ENCODE measurements at regions not wholly inside any gene's neighbourhood (a gene's known extent, or its start where the extent isn't known, plus 50 kb on each side); places are given as distances from the start of the nearest gene placed in this dataset.

DNA sequence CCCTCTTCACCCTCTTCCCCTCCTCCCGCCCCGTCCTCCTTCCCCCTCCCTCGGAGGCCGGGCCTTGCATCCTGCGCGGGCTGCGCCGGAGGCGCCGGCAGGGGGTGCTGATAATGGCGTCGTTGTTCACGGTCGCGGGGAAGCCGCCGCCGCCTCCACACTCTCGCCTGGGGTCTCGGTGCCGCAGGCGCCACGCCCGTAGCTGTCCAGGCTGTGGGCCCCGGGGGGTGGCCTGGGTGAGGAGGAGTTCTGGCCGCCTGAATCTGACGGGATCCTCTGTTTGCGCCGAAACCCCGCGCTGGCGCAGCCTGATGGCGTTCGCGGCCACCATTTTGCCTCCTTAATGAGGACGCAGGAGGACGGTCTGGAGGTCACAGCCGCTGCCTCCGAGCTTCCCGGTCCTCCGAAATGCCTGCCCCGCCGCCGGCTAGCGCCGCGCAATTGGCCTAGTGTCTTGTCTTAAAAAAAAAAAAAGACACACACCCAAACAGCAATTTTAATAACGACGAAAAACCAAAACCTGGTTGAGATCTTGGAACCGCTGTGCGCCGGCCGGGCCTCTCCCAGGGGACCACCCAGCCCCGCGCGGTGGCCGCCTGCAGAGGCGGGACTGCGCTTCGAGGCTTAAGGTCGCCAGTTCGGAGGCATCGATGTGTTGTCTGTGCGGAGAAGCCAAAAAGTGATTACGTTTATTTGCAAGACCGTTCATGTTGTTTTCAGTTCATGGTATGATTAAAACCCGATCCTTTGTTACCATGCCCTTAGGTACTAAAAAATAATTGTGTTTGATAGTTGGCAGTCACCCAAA is 106.6 kb upstream of the HNRNPU start (continued):
- TF ChIP-seq PTRF (tag; IDR thresholded peaks at IDR 0.05): no peak
- peak; percentile 89 for TF ChIP-seq MECOM (CRISPR knock-in tag; IDR thresholded peaks at IDR 0.05)
- TF ChIP-seq ZBTB7A (IDR thresholded peaks at IDR 0.05; ENCODE audit: borderline replicate concordance, control insufficient read depth, low read depth, low read length): peak; percentile 61
- no peak for TF ChIP-seq SNRNP70 (optimal IDR thresholded peaks at IDR 0.05; ENCODE audit: low read depth, low read length)
- TF ChIP-seq, protein P1, sequence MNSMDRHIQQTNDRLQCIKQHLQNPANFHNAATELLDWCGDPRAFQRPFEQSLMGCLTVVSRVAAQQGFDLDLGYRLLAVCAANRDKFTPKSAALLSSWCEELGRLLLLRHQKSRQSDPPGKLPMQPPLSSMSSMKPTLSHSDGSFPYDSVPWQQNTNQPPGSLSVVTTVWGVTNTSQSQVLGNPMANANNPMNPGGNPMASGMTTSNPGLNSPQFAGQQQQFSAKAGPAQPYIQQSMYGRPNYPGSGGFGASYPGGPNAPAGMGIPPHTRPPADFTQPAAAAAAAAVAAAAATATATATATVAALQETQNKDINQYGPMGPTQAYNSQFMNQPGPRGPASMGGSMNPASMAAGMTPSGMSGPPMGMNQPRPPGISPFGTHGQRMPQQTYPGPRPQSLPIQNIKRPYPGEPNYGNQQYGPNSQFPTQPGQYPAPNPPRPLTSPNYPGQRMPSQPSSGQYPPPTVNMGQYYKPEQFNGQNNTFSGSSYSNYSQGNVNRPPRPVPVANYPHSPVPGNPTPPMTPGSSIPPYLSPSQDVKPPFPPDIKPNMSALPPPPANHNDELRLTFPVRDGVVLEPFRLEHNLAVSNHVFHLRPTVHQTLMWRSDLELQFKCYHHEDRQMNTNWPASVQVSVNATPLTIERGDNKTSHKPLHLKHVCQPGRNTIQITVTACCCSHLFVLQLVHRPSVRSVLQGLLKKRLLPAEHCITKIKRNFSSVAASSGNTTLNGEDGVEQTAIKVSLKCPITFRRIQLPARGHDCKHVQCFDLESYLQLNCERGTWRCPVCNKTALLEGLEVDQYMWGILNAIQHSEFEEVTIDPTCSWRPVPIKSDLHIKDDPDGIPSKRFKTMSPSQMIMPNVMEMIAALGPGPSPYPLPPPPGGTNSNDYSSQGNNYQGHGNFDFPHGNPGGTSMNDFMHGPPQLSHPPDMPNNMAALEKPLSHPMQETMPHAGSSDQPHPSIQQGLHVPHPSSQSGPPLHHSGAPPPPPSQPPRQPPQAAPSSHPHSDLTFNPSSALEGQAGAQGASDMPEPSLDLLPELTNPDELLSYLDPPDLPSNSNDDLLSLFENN (IDR thresholded peaks at IDR 0.05; ENCODE audit: low read depth in 2 of 2, low read length in 2 of 2): 0 out of 4 replicates have a peak, but pooled peaks of 1 of the 2 experiments have one; percentile 19
- 0 out of 2 replicates have a peak, but pooled peaks have one; percentile 40 for TF ChIP-seq FOXK1 (CRISPR knock-in tag; IDR thresholded peaks at IDR 0.05; ENCODE audit: borderline replicate concordance)
- TF ChIP-seq LARP7 (IDR thresholded peaks at IDR 0.05): no peak
- TF ChIP-seq NCOA2 (IDR thresholded peaks at IDR 0.05; ENCODE audit: partially characterized antibody in 2 of 2): no peak
- TF ChIP-seq RBBP5 (IDR thresholded peaks at IDR 0.05; ENCODE audit: borderline replicate concordance, insufficient read depth, low read length, poor library complexity, severe bottlenecking): peak; percentile 96
- TF ChIP-seq RBM15 (IDR thresholded peaks at IDR 0.05; ENCODE audit: insufficient read depth, low read length): no peak
- TF ChIP-seq ZNF384 (IDR thresholded peaks at IDR 0.05; ENCODE audit: low read depth, low read length): peak; percentile 79
- TF ChIP-seq, protein P2, sequence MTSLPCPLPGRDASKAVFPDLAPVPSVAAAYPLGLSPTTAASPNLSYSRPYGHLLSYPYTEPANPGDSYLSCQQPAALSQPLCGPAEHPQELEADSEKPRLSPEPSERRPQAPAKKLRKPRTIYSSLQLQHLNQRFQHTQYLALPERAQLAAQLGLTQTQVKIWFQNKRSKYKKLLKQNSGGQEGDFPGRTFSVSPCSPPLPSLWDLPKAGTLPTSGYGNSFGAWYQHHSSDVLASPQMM (CRISPR knock-in tag; IDR thresholded peaks at IDR 0.05): no peak
- TF ChIP-seq, protein P3, sequence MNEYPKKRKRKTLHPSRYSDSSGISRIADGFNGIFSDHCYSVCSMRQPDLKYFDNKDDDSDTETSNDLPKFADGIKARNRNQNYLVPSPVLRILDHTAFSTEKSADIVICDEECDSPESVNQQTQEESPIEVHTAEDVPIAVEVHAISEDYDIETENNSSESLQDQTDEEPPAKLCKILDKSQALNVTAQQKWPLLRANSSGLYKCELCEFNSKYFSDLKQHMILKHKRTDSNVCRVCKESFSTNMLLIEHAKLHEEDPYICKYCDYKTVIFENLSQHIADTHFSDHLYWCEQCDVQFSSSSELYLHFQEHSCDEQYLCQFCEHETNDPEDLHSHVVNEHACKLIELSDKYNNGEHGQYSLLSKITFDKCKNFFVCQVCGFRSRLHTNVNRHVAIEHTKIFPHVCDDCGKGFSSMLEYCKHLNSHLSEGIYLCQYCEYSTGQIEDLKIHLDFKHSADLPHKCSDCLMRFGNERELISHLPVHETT (CRISPR knock-in tag; conservative IDR thresholded peaks at IDR 0.05 in 1 of 2, IDR thresholded peaks at IDR 0.05 in 1 of 2): peak in 1 of 2 experiments; percentile 98; a peak in 2 of 4 replicates
- TF ChIP-seq CREBBP (IDR thresholded peaks at IDR 0.05; ENCODE audit: low read depth, low read length): no peak
- TF ChIP-seq BRD4 (IDR thresholded peaks at IDR 0.05): peak; percentile 100

Measured in K562 (cell line).